H9 (cell line): ENCODE measurements at regions not wholly inside any gene's neighbourhood (a gene's known extent, or its start where the extent isn't known, plus 50 kb on each side); places are given as distances from the start of the nearest gene placed in this dataset.

Source experiments
- DNase-seq: peaks from one replicate; pipeline ENCODE4 v3.0.0-alpha.2; 2017
- H2AFZ ChIP-seq: one replicate; pipeline ENCODE4 v1.6.1; 2013; ENCODE audit warnings: mild to moderate bottlenecking, low read length, control low read depth, moderate library complexity
- H2AK5ac ChIP-seq: 2 replicates; pipeline ENCODE4 v1.6.1; 2013; ENCODE audit warnings: low read length, control low read depth, mixed read lengths; ENCODE audit not compliant: insufficient read length
- H2BK120ac ChIP-seq: one replicate; pipeline ENCODE4 v1.6.1; 2013; ENCODE audit warnings: low read depth, mild to moderate bottlenecking, low read length, control low read depth, inconsistent platforms; ENCODE audit not compliant: poor library complexity, severe bottlenecking
- H2BK12ac ChIP-seq: 2 replicates; pipeline ENCODE4 v1.6.1; 2013; ENCODE audit warnings: low read length, control low read depth, mixed read lengths, low read depth; ENCODE audit not compliant: insufficient read length
- H2BK15ac ChIP-seq: 2 replicates; pipeline ENCODE4 v1.6.1; 2013; ENCODE audit warnings: low read depth, low read length, control low read depth
- H2BK20ac ChIP-seq: one replicate; pipeline ENCODE4 v1.6.1; 2013; ENCODE audit warnings: low read depth, mild to moderate bottlenecking, low read length, control low read depth, inconsistent platforms; ENCODE audit not compliant: poor library complexity, severe bottlenecking
- H2BK5ac ChIP-seq: 2 replicates; pipeline ENCODE4 v1.6.1; 2013; ENCODE audit warnings: low read length, control low read depth, mixed read lengths; ENCODE audit not compliant: insufficient read length
- H3K14ac ChIP-seq: 2 replicates; pipeline ENCODE4 v1.6.1; 2013; ENCODE audit warnings: low read length, control low read depth; ENCODE audit not compliant: insufficient read depth
- H3K18ac ChIP-seq: 2 replicates; pipeline ENCODE4 v1.6.1; 2013; ENCODE audit warnings: low read depth, mild to moderate bottlenecking, mixed read lengths, low read length, control low read depth; ENCODE audit not compliant: insufficient read length
- H3K23ac ChIP-seq: 2 replicates; pipeline ENCODE4 v1.6.1; 2013; ENCODE audit warnings: low read length, control low read depth, mixed read lengths, low read depth; ENCODE audit not compliant: insufficient read length
- H3K23me2 ChIP-seq: 2 replicates; pipeline ENCODE4 v1.6.1; 2013; ENCODE audit warnings: low read depth, mild to moderate bottlenecking, mixed read lengths, low read length, control low read depth; ENCODE audit not compliant: insufficient read length, poor library complexity, severe bottlenecking
- H3K27ac ChIP-seq: 2 replicates; pipeline ENCODE4 v1.5.1; 2013; ENCODE audit warnings: low read length, control low read depth, mixed read lengths, low read depth; ENCODE audit not compliant: insufficient read length
- H3K27me3 ChIP-seq: 2 replicates; pipeline ENCODE4 v1.6.1; 2013; ENCODE audit warnings: low read length, control low read depth, inconsistent platforms; ENCODE audit not compliant: insufficient read depth
- H3K4ac ChIP-seq: 2 replicates; pipeline ENCODE4 v1.6.1; 2013; ENCODE audit warnings: low read depth, mild to moderate bottlenecking, control low read depth, inconsistent platforms, low read length, moderate library complexity
- H3K4me1 ChIP-seq: 2 replicates; pipeline ENCODE4 v1.6.1; 2013; ENCODE audit warnings: low read length, control low read depth, inconsistent platforms; ENCODE audit not compliant: insufficient read depth
- H3K4me2 ChIP-seq: 2 replicates; pipeline ENCODE4 v1.6.1; 2013; ENCODE audit warnings: low read length, control low read depth, mixed read lengths; ENCODE audit not compliant: insufficient read length, insufficient read depth
- H3K56ac ChIP-seq: 2 replicates; pipeline ENCODE4 v1.6.1; 2013; ENCODE audit warnings: low read depth, mild to moderate bottlenecking, mixed read lengths, low read length, control low read depth; ENCODE audit not compliant: insufficient read length
- H3K79me1 ChIP-seq: 2 replicates; pipeline ENCODE4 v1.6.1; 2013; ENCODE audit warnings: low read depth, mild to moderate bottlenecking, moderate library complexity, low read length, control low read depth, inconsistent platforms; ENCODE audit not compliant: insufficient read depth, poor library complexity, severe bottlenecking
- H3K79me2 ChIP-seq: 2 replicates; pipeline ENCODE4 v1.6.1; 2013; ENCODE audit warnings: low read length, control low read depth, inconsistent platforms; ENCODE audit not compliant: insufficient read depth
- H3K9ac ChIP-seq: 2 replicates; pipeline ENCODE4 v1.6.1; 2013; ENCODE audit warnings: low read length, control low read depth, mixed read lengths; ENCODE audit not compliant: insufficient read length; ENCODE audit errors: extremely low read depth
- H3K9me3 ChIP-seq: one replicate; pipeline ENCODE4 v1.6.1; 2013; ENCODE audit warnings: low read depth, low read length, inconsistent platforms; ENCODE audit not compliant: control insufficient read depth
- H3T11ph ChIP-seq: one replicate; pipeline ENCODE4 v1.6.1; 2013; ENCODE audit warnings: mild to moderate bottlenecking, low read length, control low read depth, inconsistent platforms
- H4K20me1 ChIP-seq: one replicate; pipeline ENCODE4 v1.6.1; 2013; ENCODE audit not compliant: control insufficient read depth, insufficient read length, insufficient read depth
- H4K5ac ChIP-seq: 2 replicates; pipeline ENCODE4 v1.6.1; 2013; ENCODE audit warnings: low read depth, mild to moderate bottlenecking, mixed read lengths, low read length, control low read depth; ENCODE audit not compliant: insufficient read length
- H4K8ac ChIP-seq: replicated peaks from 2 replicates; pipeline ENCODE4 v1.6.1; 2013; ENCODE audit warnings: low read length, control low read depth, mixed read lengths, low read depth; ENCODE audit not compliant: insufficient read length
- H4K91ac ChIP-seq: 2 replicates; pipeline ENCODE4 v1.6.1; 2013; ENCODE audit warnings: low read depth, mild to moderate bottlenecking, moderate library complexity, mixed read lengths, low read length, control low read depth; ENCODE audit not compliant: insufficient read length
- H3K27ac Mint-ChIP-seq, 3 experiments: 2 replicates in 2 of 3; 3 replicates in 1 of 3; pipeline ENCODE4 v1.8.0; 2020 to 2021; ENCODE audit warnings: mixed read lengths in 3 of 3, mild to moderate bottlenecking in 1 of 3, moderate library complexity in 1 of 3
- H3K27me3 Mint-ChIP-seq: 2 replicates; pipeline ENCODE4 v1.8.0; 2021; ENCODE audit warnings: low read depth, mild to moderate bottlenecking, moderate library complexity, mixed read lengths
- H3K36me3 Mint-ChIP-seq, 3 experiments: 2 replicates in 2 of 3; 3 replicates in 1 of 3; pipeline ENCODE4 v1.8.0; 2020 to 2021; ENCODE audit warnings: low read depth in 3 of 3, mixed read lengths in 3 of 3; ENCODE audit not compliant: insufficient read depth in 1 of 3
- H3K4me1 Mint-ChIP-seq, 2 experiments: 2 replicates each; pipeline ENCODE4 v1.8.0; 2020; ENCODE audit warnings: mixed read lengths in 2 of 2
- H3K4me3 Mint-ChIP-seq, 2 experiments: 2 replicates in 1 of 2; 3 replicates in 1 of 2; pipeline ENCODE4 v1.8.0; 2020 to 2021; ENCODE audit warnings: mild to moderate bottlenecking in 2 of 2, mixed read lengths in 2 of 2, moderate library complexity in 1 of 2
- H3K9me3 Mint-ChIP-seq, 2 experiments: 2 replicates in 1 of 2; 3 replicates in 1 of 2; pipeline ENCODE4 v1.8.0; 2020; ENCODE audit warnings: mild to moderate bottlenecking in 2 of 2, mixed read lengths in 2 of 2, moderate library complexity in 1 of 2
- WGBS: extraction: QIAGEN DNeasy Blood & Tissue Kit; methylation state at CpG from one replicate; pipeline ENCODE4 v1.1.7; 2013; ENCODE audit warnings: missing lambda C conversion rate, low lambda C conversion rate, mixed read lengths; ENCODE audit not compliant: insufficient read length; ENCODE audit errors: extremely low coverage; 5-methylcytosine and 5-hydroxymethylcytosine counted together
- TF ChIP-seq, protein P1 (sequence below): fragments of 200-600 bp; sonication (generic); conservative IDR thresholded peaks from 3 replicates; pipeline ENCODE4 v1.8.0; 2021; ENCODE audit warnings: antibody characterized with exemption, mild to moderate bottlenecking

- Histone ChIP-seq H3K9me3 (no peaks in the 10 kb centered on the region), H4K91ac (no peak overlapping the region), H3K23ac (no peak overlapping the region), H3K27ac (no peak overlapping the region), H3K9ac (no peak overlapping the region), H3K18ac (no peak overlapping the region), H4K20me1 (no peaks in the 10 kb centered on the region), H4K5ac (no peak overlapping the region), H4K8ac (no peak overlapping the region), H3K23me2 (no peaks in the 10 kb centered on the region), H2BK120ac (no peak overlapping the region), H2BK20ac (no peak overlapping the region), H3K4me1 (no peaks in the 10 kb centered on the region), H2BK5ac (no peak overlapping the region), H2AFZ (no peak overlapping the region), H2BK15ac (no peak overlapping the region), H3T11ph (no peak overlapping the region), H2AK5ac (no peak overlapping the region), H3K79me2 (no peaks in the 10 kb centered on the region), H3K14ac (no peak overlapping the region), H3K56ac (no peak overlapping the region), H3K79me1 (no peaks in the 10 kb centered on the region), H3K27me3 (no peaks in the 10 kb centered on the region), H3K4me2 (no peak overlapping the region), H2BK12ac (no peak overlapping the region), H3K4ac (no peak overlapping the region)
- no peaks in the 10 kb centered on the region for H3K27me3 Mint-ChIP-seq
- H3K36me3 Mint-ChIP-seq = no peaks in the 10 kb centered on the region
- peaks cover 8 to 10% of the 10 kb centered on the region in 2 experiments for H3K4me1 Mint-ChIP-seq
- WGBS = no CpG with 5 or more reads among the region's 3 CpGs
- no peak overlapping the region for H3K4me3 Mint-ChIP-seq
- TF ChIP-seq, protein P1, sequence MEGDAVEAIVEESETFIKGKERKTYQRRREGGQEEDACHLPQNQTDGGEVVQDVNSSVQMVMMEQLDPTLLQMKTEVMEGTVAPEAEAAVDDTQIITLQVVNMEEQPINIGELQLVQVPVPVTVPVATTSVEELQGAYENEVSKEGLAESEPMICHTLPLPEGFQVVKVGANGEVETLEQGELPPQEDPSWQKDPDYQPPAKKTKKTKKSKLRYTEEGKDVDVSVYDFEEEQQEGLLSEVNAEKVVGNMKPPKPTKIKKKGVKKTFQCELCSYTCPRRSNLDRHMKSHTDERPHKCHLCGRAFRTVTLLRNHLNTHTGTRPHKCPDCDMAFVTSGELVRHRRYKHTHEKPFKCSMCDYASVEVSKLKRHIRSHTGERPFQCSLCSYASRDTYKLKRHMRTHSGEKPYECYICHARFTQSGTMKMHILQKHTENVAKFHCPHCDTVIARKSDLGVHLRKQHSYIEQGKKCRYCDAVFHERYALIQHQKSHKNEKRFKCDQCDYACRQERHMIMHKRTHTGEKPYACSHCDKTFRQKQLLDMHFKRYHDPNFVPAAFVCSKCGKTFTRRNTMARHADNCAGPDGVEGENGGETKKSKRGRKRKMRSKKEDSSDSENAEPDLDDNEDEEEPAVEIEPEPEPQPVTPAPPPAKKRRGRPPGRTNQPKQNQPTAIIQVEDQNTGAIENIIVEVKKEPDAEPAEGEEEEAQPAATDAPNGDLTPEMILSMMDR = no peak
- DNase-seq = no peak
- H3K9me3 Mint-ChIP-seq = no peaks in the 10 kb centered on the region
- no peak overlapping the region for H3K27ac Mint-ChIP-seq
Observed at GRCh38 chr10:36540611-36541010, 584.8 kb upstream of the ANKRD30A start.
